Esophagus squamous epithelium (tissue), 5 donors: ENCODE measurements at regions not wholly inside any gene's neighbourhood (a gene's known extent, or its start where the extent isn't known, plus 50 kb on each side); places are given as distances from the start of the nearest gene placed in this dataset.

ENCODE experiments used
- DNase-seq: peaks from one replicate; lab custom pipeline; 2025; lab: John Stamatoyannopoulos, UW
- H3K27ac ChIP-seq, 4 donors: fragments of 200-600 bp; sonication (generic); one replicate each; pipeline ENCODE4 v1.5.1; 2016 to 2019; ENCODE audit warnings: mild to moderate bottlenecking in 1 of 4
- H3K27me3 ChIP-seq, 4 donors: fragments of 200-600 bp; sonication (generic); 1 replicate in 3 of 4; 2 replicates in 1 of 4; pipeline versions ENCODE4 v1.5.1 to v1.6.0; 2017 to 2021; ENCODE audit warnings: antibody characterized with exemption in 1 of 4
- H3K36me3 ChIP-seq, 3 donors: fragments of 200-600 bp; sonication (generic); one replicate each; pipeline ENCODE4 v1.5.1; 2016 to 2019
- H3K4me1 ChIP-seq, 3 donors: fragments of 200-600 bp; sonication (generic); one replicate each; pipeline ENCODE4 v1.5.1; 2017 to 2019
- H3K4me3 ChIP-seq, 4 donors: fragments of 200-600 bp; sonication (generic); 1 replicate in 3 of 4; 2 replicates in 1 of 4; pipeline ENCODE4 v1.5.1; 2016 to 2019; ENCODE audit warnings: mild to moderate bottlenecking in 2 of 4, moderate library complexity in 1 of 4
- H3K9me3 ChIP-seq, 3 donors: fragments of 200-600 bp; sonication (generic); one replicate each; pipeline ENCODE4 v1.5.1; 2016 to 2019
- POLR2A ChIP-seq, 4 donors: fragments of 450-650 bp; IDR thresholded peaks; one replicate each; pipeline ENCODE4 v1.6.1; 2017; ENCODE audit warnings: antibody characterized with exemption in 4 of 4, mild to moderate bottlenecking in 4 of 4, moderate library complexity in 3 of 4
- WGBS, 2 donors: methylation state at CpG; one replicate each; pipeline ENCODE4 v1.1.5; 2018; 5-methylcytosine and 5-hydroxymethylcytosine counted together
- intact Hi-C: fragments of 100-400 bp; cut with DNase I; formaldehyde crosslinking; loops from one replicate; pipeline ENCODE4 v1.15.0; 2022
- TF ChIP-seq, protein P1 (sequence below), 6 experiments: fragments of 450-650 bp in 4 of 6; fragments of 200-600 bp in 2 of 6; sonication (generic) in 2 of 6; IDR thresholded peaks; one replicate each; pipeline ENCODE4 v1.5.1; 2016 to 2019; ENCODE audit warnings: antibody characterized with exemption in 6 of 6, mild to moderate bottlenecking in 4 of 6, moderate library complexity in 4 of 6
- donor health status: DM: yes; HTN: yes; CAD: no.

DNA sequence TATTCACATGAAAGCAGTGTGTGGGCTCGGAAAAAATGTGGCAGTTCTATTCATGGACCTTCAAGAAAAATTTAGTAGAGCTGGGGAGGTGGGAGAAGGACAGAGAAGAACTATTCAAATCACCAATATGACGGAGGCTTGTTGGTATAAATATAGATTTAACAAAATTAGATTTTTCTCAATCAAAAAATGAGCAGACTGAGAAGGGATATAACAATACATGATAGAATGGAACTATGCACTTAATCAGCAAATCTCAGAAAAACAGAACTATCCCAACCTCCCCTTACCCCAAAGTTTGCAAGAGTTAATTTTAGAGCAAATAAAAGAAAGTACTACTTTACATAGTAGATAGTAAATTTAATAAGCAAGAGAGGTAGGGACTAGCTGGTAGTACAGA, 194.6 kb upstream of the BCL6 start:
- Histone ChIP-seq H3K9me3 (no peaks in the 10 kb centered on the region), H3K36me3 (no peaks in the 10 kb centered on the region), H3K4me1 (peaks cover 0 to 20% (median 9%) of the 10 kb centered on the region in 3 donors), H3K27ac (no peak overlapping the region), H3K4me3 (no peak overlapping the region), H3K27me3 (no peaks in the 10 kb centered on the region)
- DNase-seq, result no peak
- 86 to 89% methylated on average over 2 of the region's 2 CpGs for WGBS, 2 donors
- TF ChIP-seq POLR2A (IDR thresholded peaks at IDR 0.05), result no peak
- TF ChIP-seq, protein P1, sequence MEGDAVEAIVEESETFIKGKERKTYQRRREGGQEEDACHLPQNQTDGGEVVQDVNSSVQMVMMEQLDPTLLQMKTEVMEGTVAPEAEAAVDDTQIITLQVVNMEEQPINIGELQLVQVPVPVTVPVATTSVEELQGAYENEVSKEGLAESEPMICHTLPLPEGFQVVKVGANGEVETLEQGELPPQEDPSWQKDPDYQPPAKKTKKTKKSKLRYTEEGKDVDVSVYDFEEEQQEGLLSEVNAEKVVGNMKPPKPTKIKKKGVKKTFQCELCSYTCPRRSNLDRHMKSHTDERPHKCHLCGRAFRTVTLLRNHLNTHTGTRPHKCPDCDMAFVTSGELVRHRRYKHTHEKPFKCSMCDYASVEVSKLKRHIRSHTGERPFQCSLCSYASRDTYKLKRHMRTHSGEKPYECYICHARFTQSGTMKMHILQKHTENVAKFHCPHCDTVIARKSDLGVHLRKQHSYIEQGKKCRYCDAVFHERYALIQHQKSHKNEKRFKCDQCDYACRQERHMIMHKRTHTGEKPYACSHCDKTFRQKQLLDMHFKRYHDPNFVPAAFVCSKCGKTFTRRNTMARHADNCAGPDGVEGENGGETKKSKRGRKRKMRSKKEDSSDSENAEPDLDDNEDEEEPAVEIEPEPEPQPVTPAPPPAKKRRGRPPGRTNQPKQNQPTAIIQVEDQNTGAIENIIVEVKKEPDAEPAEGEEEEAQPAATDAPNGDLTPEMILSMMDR (IDR thresholded peaks at IDR 0.05), result no peak
- intact Hi-C loops, result no loop called here

DNA sequence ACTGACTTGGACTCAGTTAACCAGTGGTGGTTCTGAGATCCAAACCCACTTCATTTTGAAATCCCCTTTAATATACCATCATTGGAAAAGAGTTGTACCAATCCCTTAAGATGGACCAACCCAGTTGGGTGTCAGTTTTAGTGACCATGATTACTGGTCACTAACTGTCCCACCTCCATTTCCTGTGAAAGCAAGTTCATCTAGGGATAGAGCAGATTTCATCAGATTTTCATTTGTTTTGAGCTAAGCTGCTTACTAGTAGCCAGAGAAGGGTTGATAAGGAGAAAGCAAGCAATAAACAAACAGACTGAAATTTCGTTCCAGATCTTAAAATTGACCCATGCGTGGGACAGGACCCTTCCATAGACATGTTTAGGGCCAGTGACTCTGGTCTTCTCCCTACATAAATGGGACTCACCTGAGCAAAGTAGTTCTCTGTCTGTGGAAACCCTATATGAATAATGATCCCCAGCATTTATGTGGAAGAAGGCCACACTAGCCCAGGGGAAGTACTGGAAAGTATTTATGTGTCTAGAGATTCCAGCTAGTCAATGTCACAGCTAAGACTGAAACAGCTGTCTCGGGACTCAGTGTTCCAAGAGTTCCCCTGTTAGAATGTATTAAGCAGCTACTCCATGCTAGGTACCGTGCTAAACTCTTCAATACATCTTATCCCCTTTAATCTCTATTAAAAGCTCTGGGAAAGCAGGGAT, 196.0 kb upstream of the BCL6 start:
- H3K27me3 ChIP-seq, result no peaks in the 10 kb centered on the region
- H3K4me1 ChIP-seq, result peaks cover 0 to 27% (median 11%) of the 10 kb centered on the region in 3 donors
- TF ChIP-seq, protein P1 (IDR thresholded peaks at IDR 0.05), result no peak
- TF ChIP-seq POLR2A (IDR thresholded peaks at IDR 0.05), result no peak
- no peaks in the 10 kb centered on the region for H3K9me3 ChIP-seq
- H3K4me3 ChIP-seq, result no peak overlapping the region
- WGBS, 2 donors, result 74 to 93% methylated on average over 4 of the region's 4 CpGs
- H3K27ac ChIP-seq, result no peak overlapping the region
- H3K36me3 ChIP-seq, result no peaks in the 10 kb centered on the region
- intact Hi-C loops, result no loop called here
- DNase-seq, result no peak

GRCh38 chr3:187941848-187942194, 196.6 kb upstream of the BCL6 start:
- H3K9me3 ChIP-seq, result no peaks in the 10 kb centered on the region
- TF ChIP-seq, protein P1 (IDR thresholded peaks at IDR 0.05), result no peak
- TF ChIP-seq POLR2A (IDR thresholded peaks at IDR 0.05), result no peak
- no peak overlapping the region for H3K4me3 ChIP-seq
- H3K27ac ChIP-seq, result no peak overlapping the region
- H3K36me3 ChIP-seq, result no peaks in the 10 kb centered on the region
- WGBS, 2 donors, result 78 to 89% methylated on average over 2 of the region's 2 CpGs
- no peak for DNase-seq
- no peaks in the 10 kb centered on the region for H3K27me3 ChIP-seq
- intact Hi-C loops, result no loop called here
- peaks cover 0 to 33% (median 11%) of the 10 kb centered on the region in 3 donors for H3K4me1 ChIP-seq

DNA sequence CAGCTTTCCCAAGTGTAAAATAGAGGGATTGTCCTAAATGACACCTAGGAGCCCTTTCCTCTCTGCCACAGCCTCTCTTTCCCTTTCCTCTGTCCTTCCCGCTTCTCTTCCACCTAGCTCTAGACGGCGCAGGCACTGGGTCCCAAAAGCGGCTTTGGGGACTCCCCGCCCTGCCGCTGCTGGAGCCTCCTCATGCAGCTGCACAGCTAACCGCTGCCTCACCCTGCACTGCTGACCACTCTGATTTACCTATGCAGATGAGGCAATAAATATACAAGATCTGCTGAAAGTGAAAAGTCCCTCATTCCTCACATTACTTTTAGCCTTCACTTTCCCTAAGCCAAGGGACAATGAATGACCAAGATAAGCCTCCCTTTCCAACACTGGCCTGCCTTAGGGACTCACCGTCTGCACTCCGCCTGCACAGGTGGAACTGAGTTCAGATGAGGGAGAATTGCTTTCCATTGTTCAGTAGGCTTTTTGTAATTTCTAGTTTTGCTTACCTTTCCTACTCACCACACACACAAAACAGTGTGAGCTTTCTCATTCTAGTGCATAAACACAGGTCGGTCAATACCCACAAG, 197.5 kb upstream of the BCL6 start:
- Histone ChIP-seq H3K9me3 (no peaks in the 10 kb centered on the region), H3K27ac (no peak overlapping the region), H3K4me1 (peaks cover 0 to 37% (median 11%) of the 10 kb centered on the region in 3 donors), H3K4me3 (no peak overlapping the region), H3K27me3 (no peaks in the 10 kb centered on the region), H3K36me3 (no peaks in the 10 kb centered on the region)
- TF ChIP-seq, protein P1 (IDR thresholded peaks at IDR 0.05), result no peak
- intact Hi-C loops, result no loop called here
- WGBS, 2 donors, result 87 to 95% methylated on average over 10 of the region's 10 CpGs
- no peak for DNase-seq

DNA sequence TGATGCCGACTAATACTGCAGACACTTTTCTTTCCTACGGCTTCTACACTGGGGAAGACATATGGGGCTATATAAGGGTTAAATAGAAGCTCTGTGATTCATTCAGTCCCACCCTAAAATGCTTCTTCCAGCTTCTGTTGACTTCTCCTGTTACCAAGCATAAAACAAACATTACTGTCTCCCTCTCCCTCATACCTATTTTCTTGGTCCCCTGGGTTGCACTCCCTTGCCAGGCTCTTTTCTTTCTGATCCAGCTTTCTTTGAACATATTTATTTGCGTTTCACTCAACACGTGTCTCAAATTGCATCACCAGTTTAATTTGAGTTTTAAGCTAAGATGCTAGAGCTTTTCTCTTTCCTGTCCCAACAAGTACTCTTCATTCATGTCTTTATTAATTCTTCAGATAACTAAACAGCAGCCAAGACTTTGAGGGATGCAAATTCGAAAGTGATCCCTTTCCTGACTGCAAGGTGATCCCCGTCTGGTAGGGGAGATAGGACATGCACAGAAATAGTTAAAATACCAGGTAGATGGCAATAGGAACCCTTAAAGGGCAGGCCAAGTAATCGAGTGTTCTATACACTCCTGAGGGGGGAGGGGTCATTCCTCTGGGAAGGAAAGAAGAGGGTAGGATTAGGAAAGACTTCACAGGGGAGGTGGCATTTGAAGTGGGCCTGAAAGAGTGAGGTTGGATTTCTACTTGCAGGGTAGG, 198.6 kb upstream of the BCL6 start:
- TF ChIP-seq, protein P1 (IDR thresholded peaks at IDR 0.05), result no peak
- no peak for TF ChIP-seq POLR2A (IDR thresholded peaks at IDR 0.05)
- intact Hi-C loops, result no loop called here
- no peaks in the 10 kb centered on the region for H3K27me3 ChIP-seq
- H3K4me3 ChIP-seq, result no peak overlapping the region
- H3K9me3 ChIP-seq, result no peaks in the 10 kb centered on the region
- peaks cover 0 to 37% (median 11%) of the 10 kb centered on the region in 3 donors for H3K4me1 ChIP-seq
- peak overlapping the region; percentile 16 to 59 (median 48) for H3K27ac ChIP-seq
- no peaks in the 10 kb centered on the region for H3K36me3 ChIP-seq
- 34 to 38% methylated on average over 7 of the region's 7 CpGs for WGBS, 2 donors
- DNase-seq, result no peak
